Subcutaneous abdominal adipose tissue (tissue), 5 donors: ENCODE measurements at regions not wholly inside any gene's neighbourhood (a gene's known extent, or its start where the extent isn't known, plus 50 kb on each side); places are given as distances from the start of the nearest gene placed in this dataset.
"Not testable (repeated sequence)": the region's sequence is repeated elsewhere in the genome, so short reads cannot be mapped to it uniquely, and the experiment has no call there.

Experiments used
- H3K27ac ChIP-seq: one replicate; pipeline ENCODE4 v1.7.0; 2013; ENCODE audit warnings: low read depth, mild to moderate bottlenecking, inconsistent platforms, low read length, moderate library complexity
- H3K27me3 ChIP-seq, 5 donors: one replicate each; pipeline ENCODE4 v1.7.0; 2013; ENCODE audit warnings: low read length in 5 of 5, inconsistent platforms in 1 of 5; ENCODE audit not compliant: control insufficient read depth in 5 of 5, insufficient read depth in 4 of 5
- H3K36me3 ChIP-seq, 5 donors: one replicate each; pipeline ENCODE4 v1.7.0; 2013; ENCODE audit warnings: low read length in 5 of 5; ENCODE audit not compliant: control insufficient read depth in 5 of 5, insufficient read depth in 5 of 5
- H3K4me1 ChIP-seq, 5 donors: one replicate each; pipeline ENCODE4 v1.7.0; 2013; ENCODE audit warnings: low read length in 5 of 5, mild to moderate bottlenecking in 3 of 5, moderate library complexity in 1 of 5; ENCODE audit not compliant: control insufficient read depth in 5 of 5, insufficient read depth in 5 of 5
- H3K4me3 ChIP-seq, 5 donors: one replicate each; pipeline ENCODE4 v1.7.0; 2013; ENCODE audit warnings: low read length in 5 of 5, low read depth in 1 of 5
- H3K9ac ChIP-seq, 5 donors: one replicate each; pipeline ENCODE4 v1.7.0; 2013; ENCODE audit warnings: low read length in 5 of 5, mild to moderate bottlenecking in 4 of 5, moderate library complexity in 3 of 5
- H3K9me3 ChIP-seq, 5 donors: one replicate each; pipeline ENCODE4 v1.7.0; 2013; ENCODE audit warnings: low read length in 5 of 5; ENCODE audit not compliant: control insufficient read depth in 5 of 5
- donor health status: healthy.
- donor health status: healthy.
- donor health status: healthy.
- donor health status: healthy.
- donor health status: healthy.

- H3K27me3 ChIP-seq = peaks cover 0 to 4% (median 0%) of the 10 kb centered on the region in 5 donors
- H3K9ac ChIP-seq = no peak overlapping the region
- H3K27ac ChIP-seq = no peak overlapping the region
- no peaks in the 10 kb centered on the region for H3K36me3 ChIP-seq
- peaks cover 0 to 14% (median 8%) of the 10 kb centered on the region in 5 donors for H3K9me3 ChIP-seq
- no peaks in the 10 kb centered on the region for H3K4me1 ChIP-seq
- no peak overlapping the region for H3K4me3 ChIP-seq
These were observed 51.0 kb upstream of the IRX5 start for GRCh38 chr16:54879681-54880080.

GRCh38 chr16:54878301-54878700 lies 52.4 kb upstream of the IRX5 start:
- H3K36me3 ChIP-seq = no peaks in the 10 kb centered on the region

GRCh38 chr16:54875443-54875842 lies 55.2 kb upstream of the IRX5 start:
- no peaks in the 10 kb centered on the region for H3K36me3 ChIP-seq
- no peaks in the 10 kb centered on the region for H3K27me3 ChIP-seq
- no peak overlapping the region for H3K9ac ChIP-seq
- no peak overlapping the region for H3K4me3 ChIP-seq
- no peak overlapping the region for H3K27ac ChIP-seq
- no peaks in the 10 kb centered on the region for H3K4me1 ChIP-seq
- peaks cover 0 to 5% (median 0%) of the 10 kb centered on the region in 5 donors for H3K9me3 ChIP-seq

More at GRCh38 chr16:54878301-54878700, 52.4 kb upstream of the IRX5 start:
- peaks cover 0 to 10% (median 3%) of the 10 kb centered on the region in 5 donors for H3K9me3 ChIP-seq
- H3K4me3 ChIP-seq = no peak overlapping the region
- no peaks in the 10 kb centered on the region for H3K4me1 ChIP-seq
- no peaks in the 10 kb centered on the region for H3K27me3 ChIP-seq
- H3K27ac ChIP-seq = no peak overlapping the region
- H3K9ac ChIP-seq = no peak overlapping the region

- not testable (repeated sequence) for H3K9ac ChIP-seq, H3K36me3 ChIP-seq, H3K27ac ChIP-seq, H3K9me3 ChIP-seq, H3K27me3 ChIP-seq, H3K4me3 ChIP-seq, H3K4me1 ChIP-seq
These were observed 56.8 kb upstream of the IRX5 start for GRCh38 chr16:54873716-54874373.

GRCh38 chr16:54873071-54873470 lies 57.6 kb upstream of the IRX5 start:
- Histone ChIP-seq H3K36me3 (no peaks in the 10 kb centered on the region), H3K4me3 (no peak overlapping the region), H3K9me3 (no peaks in the 10 kb centered on the region), H3K4me1 (peaks cover 0 to 3% (median 0%) of the 10 kb centered on the region in 5 donors), H3K27me3 (no peaks in the 10 kb centered on the region), H3K27ac (no peak overlapping the region), H3K9ac (no peak overlapping the region)

- Histone ChIP-seq H3K36me3 (no peaks in the 10 kb centered on the region), H3K9ac (no peak overlapping the region), H3K27ac (no peak overlapping the region), H3K4me1 (peaks cover 0 to 6% (median 0%) of the 10 kb centered on the region in 5 donors), H3K9me3 (peaks cover 0 to 11% (median 4%) of the 10 kb centered on the region in 5 donors), H3K4me3 (no peak overlapping the region), H3K27me3 (no peaks in the 10 kb centered on the region)
These were observed 60.5 kb upstream of the IRX5 start for GRCh38 chr16:54870151-54870550.

- H3K4me1 ChIP-seq = peaks cover 0 to 10% (median 0%) of the 10 kb centered on the region in 5 donors
- peaks cover 0 to 11% (median 4%) of the 10 kb centered on the region in 5 donors for H3K9me3 ChIP-seq
- no peak overlapping the region for H3K27ac ChIP-seq
These were observed 63.3 kb upstream of the IRX5 start for GRCh38 chr16:54867302-54867832.

GRCh38 chr16:54862529-54862928 lies 68.1 kb upstream of the IRX5 start:
- Histone ChIP-seq H3K36me3 (no peaks in the 10 kb centered on the region), H3K27ac (no peak overlapping the region), H3K9ac (no peak overlapping the region), H3K4me3 (no peak overlapping the region), H3K9me3 (peaks cover 0 to 8% (median 2%) of the 10 kb centered on the region in 5 donors), H3K4me1 (peaks cover 0 to 6% (median 0%) of the 10 kb centered on the region in 5 donors), H3K27me3 (no peaks in the 10 kb centered on the region)

More at GRCh38 chr16:54867302-54867832, 63.3 kb upstream of the IRX5 start:
- Histone ChIP-seq H3K36me3 (no peaks in the 10 kb centered on the region), H3K27me3 (no peaks in the 10 kb centered on the region), H3K4me3 (no peak overlapping the region), H3K9ac (no peak overlapping the region)

GRCh38 chr16:54856871-54857270 lies 73.8 kb upstream of the IRX5 start:
- no peak overlapping the region for H3K27ac ChIP-seq
- peaks cover 0 to 8% (median 7%) of the 10 kb centered on the region in 5 donors for H3K9me3 ChIP-seq
- no peak overlapping the region for H3K9ac ChIP-seq
- H3K27me3 ChIP-seq = no peaks in the 10 kb centered on the region
- H3K36me3 ChIP-seq = no peaks in the 10 kb centered on the region
- no peaks in the 10 kb centered on the region for H3K4me1 ChIP-seq
- H3K4me3 ChIP-seq = no peak overlapping the region

- Histone ChIP-seq H3K4me3 (no peak overlapping the region), H3K27ac (no peak overlapping the region), H3K9me3 (peaks cover 0 to 13% (median 7%) of the 10 kb centered on the region in 5 donors), H3K9ac (no peak overlapping the region), H3K27me3 (no peaks in the 10 kb centered on the region), H3K36me3 (no peaks in the 10 kb centered on the region), H3K4me1 (no peaks in the 10 kb centered on the region)
These were observed 83.1 kb upstream of the IRX5 start for GRCh38 chr16:54847609-54848008.
